HG02642 (cell line): ENCODE measurements at regions not wholly inside any gene's neighbourhood (a gene's known extent, or its start where the extent isn't known, plus 50 kb on each side); places are given as distances from the start of the nearest gene placed in this dataset.

Experiments
- ATAC-seq: cut with Tn5 transposase; IDR thresholded peaks from one replicate; pipeline ENCODE4 v1.9.1; 2021; ENCODE audit warnings: mild to moderate bottlenecking; ENCODE audit not compliant: unreplicated experiment, poor library complexity

GRCh38 chr20:39596554-39596953 is 634.4 kb downstream of the DHX35 start:
- ATAC-seq, result no peak

- ATAC-seq, result no peak
Measured at GRCh38 chr20:39592371-39592770, 630.2 kb downstream of the DHX35 start.

DNA sequence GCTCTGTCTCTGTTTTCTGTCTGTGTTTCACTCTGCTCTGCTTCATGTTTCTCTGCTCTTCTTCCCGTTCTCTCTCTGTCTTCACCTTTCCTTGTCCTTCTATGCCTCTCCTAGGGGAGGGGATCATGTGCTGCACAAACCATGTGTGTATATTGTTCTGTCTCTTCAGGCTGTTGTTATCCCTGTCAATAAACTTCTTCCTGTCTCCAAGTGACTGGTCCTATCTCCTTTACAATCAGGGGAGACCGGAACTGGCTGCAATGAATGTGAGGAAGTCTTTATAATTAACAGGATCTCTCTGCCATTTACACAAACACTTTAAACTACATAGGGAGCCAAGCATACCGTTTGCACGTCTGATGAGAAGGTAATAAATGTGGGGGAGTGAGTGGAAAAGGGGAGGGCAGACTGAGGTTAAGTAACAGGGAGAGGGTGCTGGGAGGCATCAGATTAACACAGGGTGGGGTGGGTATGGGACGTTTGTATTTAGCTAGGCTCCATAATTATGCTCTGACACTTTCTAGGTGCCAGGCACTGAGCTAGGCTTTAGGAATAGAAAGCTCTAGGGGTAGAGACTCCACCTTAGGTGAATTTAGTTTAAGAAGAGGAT is 626.1 kb downstream of the DHX35 start:
- no peak for ATAC-seq

- no peak for ATAC-seq
Measured at GRCh38 chr20:39581034-39581433, 618.9 kb downstream of the DHX35 start.

- no peak for ATAC-seq
Measured at GRCh38 chr20:39576771-39577170, 614.6 kb downstream of the DHX35 start.

- ATAC-seq, result no peak
Measured at GRCh38 chr20:39574061-39574460, 611.9 kb downstream of the DHX35 start.

DNA sequence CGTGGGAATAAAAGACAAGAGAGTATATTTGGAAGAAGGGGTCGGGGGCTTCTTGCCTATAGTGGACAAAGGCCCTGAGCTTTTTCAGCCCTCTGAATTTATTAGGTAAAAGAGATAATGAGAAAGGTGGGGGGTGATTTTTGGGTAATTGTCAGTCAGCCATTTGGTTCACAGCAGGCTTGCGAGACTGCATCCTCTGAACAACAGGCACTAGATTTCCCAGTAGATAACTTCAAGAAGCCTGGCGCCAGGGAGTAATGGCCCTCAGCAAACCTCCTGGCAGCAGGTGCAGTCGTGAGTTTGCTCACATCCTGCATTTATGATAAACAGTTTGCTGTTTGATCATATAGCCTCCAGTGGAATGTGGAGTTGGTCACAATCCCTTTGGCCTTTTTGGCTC is 609.0 kb downstream of the DHX35 start:
- no peak for ATAC-seq

DNA sequence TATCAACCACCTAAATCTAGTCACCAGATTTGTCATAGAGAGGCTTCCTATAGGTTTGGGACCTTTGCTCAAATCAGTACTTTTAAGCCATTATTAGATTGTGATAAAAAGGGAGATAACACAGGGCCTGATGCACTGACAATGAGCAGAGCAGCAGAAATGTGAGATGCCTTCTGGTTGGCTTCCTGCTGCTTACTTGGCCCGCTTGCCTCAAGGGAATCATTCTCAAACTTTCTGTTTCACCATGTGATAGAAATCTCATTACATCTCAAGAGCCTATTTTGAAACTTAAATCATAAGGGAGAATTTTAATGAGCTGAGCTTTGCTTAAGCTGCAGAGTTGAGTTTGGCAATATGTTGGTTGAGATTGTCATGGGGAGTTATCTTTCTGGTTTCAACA is 606.0 kb downstream of the DHX35 start:
- peak; percentile 61 for ATAC-seq

- ATAC-seq, result peak; percentile 67
Measured at GRCh38 chr20:39563349-39563748, 601.2 kb downstream of the DHX35 start.

GRCh38 chr20:39554341-39554740 is 592.2 kb downstream of the DHX35 start:
- no peak for ATAC-seq

GRCh38 chr20:39553120-39553519 is 591.0 kb downstream of the DHX35 start:
- no peak for ATAC-seq

DNA sequence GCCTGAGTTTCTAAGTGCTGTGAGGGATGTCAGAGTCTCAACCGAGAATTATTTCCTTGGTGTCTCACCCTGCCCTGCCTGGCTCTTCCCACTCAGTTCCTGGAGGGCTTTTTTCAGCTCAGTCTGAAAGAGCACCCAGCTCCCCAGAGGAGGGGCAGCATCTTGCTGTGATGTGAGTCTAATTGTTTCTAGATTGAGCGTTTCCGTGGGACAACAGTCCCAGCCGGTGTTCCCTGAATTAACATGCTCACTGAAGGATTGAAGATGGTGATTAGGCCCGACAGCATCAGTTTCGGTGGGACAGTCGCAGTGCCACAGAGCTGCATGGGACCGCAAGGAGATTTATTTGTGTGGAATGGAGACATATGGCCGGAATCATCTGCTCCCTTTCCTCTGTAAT is 587.6 kb downstream of the DHX35 start:
- no peak for ATAC-seq

DNA sequence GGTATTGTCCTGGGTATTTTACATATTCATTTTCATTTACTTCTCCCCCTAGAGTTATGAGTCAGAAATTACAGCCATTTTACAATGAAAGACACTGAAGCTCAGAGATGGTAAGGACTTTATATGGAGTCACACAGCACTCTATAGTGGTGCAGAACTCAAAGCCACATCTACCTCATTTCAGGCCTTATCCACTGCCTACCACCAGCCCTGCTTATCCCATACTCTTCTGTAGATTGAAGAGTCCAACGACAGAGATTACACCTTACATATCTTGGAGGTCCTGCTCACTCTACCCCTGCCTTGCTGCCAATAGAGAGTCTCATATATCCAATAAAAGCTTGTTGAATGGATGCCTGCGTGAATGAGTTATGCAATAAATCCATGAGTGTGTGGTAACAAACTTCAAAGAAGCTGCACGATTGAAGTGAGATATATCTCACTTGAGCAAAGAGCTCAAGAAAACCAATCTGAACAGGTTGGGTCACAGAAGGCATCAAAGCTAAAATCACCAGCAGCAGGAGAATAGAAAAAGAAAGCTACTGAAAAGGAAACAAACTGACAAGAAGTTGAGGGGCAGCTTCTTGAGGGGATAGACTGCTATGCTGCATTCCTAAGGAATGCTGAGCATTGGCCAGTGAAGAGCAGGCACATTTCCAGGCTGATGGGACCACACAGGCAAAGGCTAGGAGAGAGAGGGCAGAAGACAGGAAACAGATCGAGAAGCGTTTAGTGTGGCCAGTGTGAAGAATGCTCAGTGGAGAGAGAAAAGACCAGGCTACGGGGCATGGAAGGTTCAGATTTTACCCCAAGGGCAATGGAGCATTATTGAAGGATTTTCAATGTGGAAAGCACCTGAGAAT is 585.6 kb downstream of the DHX35 start:
- no peak for ATAC-seq

GRCh38 chr20:39541136-39541803 is 579.1 kb downstream of the DHX35 start:
- ATAC-seq, result no peak

GRCh38 chr20:39538317-39538716 is 576.2 kb downstream of the DHX35 start:
- no peak for ATAC-seq

DNA sequence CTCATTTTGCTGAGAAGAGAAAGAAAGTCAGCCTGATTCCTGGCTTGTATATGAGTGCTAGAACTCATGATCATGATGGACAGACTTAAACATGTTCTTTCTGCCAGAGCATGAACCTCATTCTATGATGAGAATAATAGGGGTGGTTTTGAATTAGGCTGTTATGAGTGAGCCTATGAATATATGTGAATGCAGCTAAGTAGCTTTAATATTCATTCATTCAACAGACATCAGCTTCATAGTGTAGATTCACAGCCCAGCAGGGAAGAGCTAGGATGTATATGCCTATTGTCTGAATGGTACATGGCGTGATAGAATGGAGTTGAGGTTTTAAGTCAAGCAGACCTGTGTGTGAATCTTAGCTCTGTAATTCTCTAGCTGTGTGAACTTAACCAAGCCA is 573.2 kb downstream of the DHX35 start:
- no peak for ATAC-seq

GRCh38 chr20:39534846-39535245 is 572.7 kb downstream of the DHX35 start:
- no peak for ATAC-seq

DNA sequence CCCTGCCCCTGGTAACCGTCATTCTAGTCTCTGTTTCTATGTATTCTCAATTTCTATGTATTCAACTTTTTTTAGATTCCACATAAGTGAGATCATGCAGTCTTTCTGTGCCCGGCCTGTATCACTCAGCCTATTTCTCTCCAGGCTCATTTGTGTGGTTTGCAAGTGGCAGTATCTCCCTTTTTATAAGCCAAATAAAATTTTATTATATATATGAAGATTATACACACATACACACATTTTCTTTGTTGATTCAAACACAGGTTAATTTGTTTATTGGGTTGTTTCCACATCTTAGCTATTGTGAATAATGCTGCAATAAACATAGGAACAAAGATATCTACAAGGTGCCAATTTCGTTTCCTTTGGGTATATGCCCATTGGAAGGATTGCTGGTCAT is 571.7 kb downstream of the DHX35 start:
- ATAC-seq, result no peak

DNA sequence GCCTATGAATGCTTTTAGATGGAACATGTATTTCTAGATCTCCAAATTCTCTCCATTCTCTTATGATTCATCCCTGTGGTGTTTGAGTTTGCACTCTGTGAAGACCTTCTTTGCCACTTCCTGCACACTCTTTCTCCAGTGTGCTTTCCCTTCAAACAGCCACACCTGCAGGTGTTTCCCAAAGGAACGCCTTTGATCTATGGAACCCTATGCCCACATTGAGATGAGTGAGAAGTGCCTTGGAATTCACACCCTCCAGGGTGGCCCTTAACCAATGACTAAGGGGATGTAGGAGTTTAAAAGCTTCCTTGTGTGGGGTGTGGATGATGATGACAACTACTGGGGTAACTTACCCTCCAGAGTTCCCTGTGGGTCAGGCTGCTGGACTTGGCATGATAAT is 570.1 kb downstream of the DHX35 start:
- ATAC-seq, result no peak

DNA sequence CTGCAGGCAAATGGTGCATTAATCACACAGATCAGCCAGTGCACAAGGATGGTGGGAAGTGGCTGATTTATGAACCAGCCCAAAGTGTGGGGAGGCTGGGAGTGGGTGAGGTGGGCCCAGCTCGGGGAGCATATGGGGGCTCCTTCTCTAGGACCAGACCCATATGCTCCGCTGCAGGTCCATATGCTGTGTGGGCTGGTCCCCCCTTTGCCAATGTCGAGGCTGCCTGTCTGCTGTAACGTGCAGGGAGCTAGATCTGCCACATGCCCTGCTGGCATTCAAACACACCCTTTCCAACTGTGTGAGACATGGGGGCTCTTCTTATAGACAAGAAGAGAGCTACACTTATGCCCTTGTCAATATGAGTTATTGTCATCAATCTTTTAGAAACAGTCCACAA is 566.3 kb downstream of the DHX35 start:
- no peak for ATAC-seq

DNA sequence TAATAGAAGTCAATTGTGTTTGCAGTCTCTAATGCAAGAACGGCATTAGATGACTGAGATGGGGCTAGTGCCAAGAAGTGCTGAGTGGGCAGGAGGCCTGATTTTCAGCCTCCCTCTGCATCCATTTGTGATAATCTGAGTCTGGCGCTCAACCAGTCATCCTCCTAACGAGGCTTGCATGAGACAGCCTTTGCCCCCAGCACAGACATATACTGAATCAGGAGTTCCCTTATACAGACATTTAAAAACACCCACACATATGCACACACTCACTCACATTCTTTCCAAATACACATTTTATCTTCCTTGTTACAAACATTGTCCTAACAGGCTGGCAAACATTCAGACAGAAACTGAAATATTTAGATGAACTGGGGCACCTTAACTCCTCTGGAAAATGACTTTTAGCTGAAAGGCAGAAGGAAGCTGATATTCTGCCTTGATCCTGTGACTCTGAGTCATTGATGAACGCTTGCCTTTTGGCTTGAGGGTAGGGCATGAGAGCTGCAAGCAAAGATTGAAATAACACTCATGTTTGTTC is 562.3 kb downstream of the DHX35 start:
- no peak for ATAC-seq
